GM21367 (cell line): ENCODE measurements at regions not wholly inside any gene's neighbourhood (a gene's known extent, or its start where the extent isn't known, plus 50 kb on each side); places are given as distances from the start of the nearest gene placed in this dataset.

ENCODE experiments used
- ATAC-seq: cut with Tn5 transposase; IDR thresholded peaks from one replicate; pipeline ENCODE4 v1.9.1; 2021; ENCODE audit not compliant: unreplicated experiment

DNA sequence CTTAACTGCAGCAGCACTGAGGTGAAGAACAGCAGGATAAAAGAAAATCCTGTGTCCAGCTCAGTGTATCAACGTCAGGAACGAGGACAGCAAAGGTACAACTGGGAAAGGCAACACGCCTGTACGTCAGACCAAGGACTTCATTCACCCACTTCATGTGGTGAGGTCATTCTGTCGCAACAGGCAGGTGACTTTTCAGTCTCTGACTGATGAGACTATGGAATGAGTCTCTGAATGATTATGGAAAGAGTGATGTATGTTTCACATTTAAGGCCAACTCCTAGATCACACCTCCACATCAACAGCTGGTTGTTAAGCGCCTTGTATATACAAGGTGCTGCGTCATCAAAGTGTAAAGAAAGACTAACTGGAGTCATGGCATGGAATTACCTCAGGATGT, 297.6 kb upstream of the SP8 start:
- no peak for ATAC-seq

DNA sequence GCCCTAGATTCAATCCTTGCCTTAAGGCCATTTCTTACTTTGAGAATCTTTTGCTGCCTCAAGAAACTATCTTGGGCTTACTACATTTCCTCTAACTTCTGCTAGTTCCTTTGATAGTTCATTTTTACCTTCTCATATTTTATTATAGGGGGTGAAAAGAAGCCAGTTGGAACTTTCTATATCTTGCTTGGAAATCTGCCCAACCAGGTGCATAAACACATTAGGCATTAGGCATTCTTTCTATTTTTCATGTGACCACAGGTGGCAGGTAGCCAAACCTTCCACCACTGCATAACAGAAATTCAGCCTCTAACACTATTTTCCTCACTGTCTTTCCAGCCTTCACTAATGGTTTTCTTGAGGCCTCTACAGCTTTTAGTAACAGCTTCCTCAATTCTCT, 300.0 kb upstream of the SP8 start:
- no peak for ATAC-seq

DNA sequence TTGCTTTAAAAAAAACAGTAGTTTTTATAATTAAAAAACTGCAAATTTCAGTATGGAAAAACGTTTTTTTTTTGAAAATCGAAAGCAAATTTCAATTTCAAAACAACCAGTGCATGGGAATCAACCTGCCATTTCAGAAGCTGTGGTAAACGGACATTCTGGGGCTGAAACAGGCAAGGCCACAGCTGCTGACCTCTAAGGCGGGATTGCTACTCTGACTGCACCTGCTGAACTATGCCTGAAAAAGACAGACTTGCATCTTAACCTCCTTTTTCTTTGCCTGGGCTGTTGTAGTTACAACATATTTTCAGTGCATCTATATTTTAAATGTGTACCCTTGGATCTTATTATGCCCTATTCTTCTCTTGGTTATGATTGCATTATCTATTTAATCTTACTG, 303.0 kb upstream of the SP8 start:
- ATAC-seq: no peak

DNA sequence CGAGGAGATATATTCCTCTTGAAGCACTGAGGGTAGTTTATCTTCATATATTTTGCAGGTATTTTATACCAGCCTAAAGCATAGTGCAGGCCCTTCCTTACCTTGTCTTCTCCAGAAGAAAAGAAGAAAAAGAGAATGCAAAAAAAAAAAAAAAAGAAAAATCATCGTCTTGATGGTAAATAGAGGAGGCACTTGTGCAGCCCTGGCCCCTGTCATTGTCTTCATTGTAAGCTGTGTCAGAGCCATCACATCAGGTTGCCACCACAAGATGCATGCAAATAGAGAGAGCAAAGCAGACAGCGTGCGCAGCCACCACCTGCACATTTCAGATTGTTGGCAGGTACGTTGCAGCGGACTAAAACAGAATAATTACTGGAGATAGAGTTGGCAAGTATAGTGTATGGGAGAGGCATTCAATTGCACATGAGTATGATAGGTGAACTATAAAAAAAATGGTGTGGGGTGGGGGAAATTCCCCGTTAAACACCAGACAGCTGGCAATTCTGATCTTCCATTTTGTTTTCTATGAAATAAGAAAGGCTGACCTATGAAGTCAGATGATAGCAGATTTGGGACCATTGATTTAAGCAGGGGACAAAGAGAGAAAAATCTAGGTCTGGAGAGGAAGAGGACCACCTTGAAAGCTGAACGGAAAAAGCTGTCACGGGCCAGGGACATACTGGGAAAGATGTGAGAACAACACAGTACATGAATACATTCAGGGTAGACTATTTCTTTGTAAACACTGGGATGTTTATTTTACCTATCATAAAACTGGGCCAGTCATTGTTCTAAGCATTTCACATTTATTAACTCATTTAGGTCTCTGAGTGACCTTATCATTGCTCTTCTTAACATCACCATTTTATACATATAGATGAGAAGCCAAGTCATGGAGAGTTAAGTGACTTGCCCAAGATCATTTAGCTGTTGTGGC, 306.3 kb upstream of the SP8 start:
- ATAC-seq: no peak

DNA sequence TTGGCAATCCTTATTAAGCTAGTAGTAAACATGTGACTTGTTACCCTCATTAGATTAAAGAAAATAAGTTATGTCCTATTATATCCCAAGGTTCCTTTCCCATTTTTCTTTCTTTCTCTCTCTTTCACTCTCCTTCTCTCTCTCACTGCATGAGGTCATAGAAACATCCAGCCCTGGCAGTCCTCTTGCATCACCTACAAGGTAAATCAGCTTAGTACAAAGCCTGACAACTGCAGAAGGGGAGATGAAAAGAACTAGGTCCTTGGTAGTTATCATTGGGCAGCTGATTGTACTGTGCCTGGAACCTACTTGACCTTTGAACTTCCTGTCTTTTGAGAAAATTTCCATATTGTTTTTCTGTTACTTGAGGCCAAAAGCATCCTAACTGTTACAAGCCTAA, 307.9 kb upstream of the SP8 start:
- no peak for ATAC-seq

DNA sequence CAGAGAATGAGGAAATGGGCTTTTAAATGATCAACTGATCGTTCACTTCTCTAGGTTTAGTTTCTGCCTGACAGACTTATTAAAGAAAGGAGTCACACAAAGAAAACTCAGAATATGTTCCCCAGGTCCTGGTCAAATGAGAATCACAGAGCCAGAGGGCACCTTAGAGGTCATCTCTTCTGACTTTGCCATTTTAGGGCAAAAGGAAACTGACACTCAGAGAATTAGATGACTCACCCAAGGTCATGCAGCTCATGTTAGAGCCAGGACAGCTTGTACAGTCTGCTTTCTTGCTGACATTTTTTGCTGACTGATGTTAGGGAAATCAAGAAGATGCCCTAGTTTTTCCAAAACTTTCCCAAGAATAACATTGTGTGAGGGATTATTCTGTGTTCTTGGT, 312.7 kb upstream of the SP8 start:
- no peak for ATAC-seq

DNA sequence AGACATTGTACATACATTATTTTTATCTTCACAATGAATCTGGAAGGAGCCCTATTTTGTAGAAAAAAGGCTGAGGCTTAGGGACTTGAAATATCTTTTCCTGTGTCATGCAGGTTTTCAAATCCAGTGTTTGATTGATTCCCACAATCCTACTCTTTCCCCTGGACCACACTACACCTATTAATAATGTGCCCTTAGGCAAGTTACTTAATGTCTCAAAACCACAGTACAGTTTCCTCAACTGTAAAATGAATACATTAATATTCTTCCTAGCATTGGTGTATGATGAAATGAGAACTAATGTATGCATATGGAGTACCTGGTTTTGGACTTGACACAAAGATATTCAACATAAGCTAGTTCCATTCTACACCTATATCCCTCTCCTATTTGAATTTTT, 313.3 kb upstream of the SP8 start:
- no peak for ATAC-seq

DNA sequence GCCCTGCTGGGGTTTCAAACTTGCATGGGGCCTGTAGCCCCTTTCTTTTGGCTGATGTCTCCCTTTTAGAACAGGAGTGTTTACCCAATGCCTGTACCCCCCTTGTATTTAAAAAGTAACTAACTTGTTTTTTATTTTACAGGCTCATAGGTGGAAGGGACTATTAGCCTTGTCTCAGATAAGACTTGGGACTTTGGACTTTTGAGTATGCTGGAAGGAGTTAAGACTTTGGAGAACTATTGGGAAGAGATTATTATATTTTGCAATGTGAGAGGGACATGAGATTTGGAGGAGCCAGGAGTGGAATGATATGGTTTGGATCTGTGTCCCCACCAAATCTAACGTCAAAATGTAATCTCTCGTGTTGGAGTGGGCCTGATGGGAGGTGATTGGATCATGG, 314.9 kb upstream of the SP8 start:
- no peak for ATAC-seq

DNA sequence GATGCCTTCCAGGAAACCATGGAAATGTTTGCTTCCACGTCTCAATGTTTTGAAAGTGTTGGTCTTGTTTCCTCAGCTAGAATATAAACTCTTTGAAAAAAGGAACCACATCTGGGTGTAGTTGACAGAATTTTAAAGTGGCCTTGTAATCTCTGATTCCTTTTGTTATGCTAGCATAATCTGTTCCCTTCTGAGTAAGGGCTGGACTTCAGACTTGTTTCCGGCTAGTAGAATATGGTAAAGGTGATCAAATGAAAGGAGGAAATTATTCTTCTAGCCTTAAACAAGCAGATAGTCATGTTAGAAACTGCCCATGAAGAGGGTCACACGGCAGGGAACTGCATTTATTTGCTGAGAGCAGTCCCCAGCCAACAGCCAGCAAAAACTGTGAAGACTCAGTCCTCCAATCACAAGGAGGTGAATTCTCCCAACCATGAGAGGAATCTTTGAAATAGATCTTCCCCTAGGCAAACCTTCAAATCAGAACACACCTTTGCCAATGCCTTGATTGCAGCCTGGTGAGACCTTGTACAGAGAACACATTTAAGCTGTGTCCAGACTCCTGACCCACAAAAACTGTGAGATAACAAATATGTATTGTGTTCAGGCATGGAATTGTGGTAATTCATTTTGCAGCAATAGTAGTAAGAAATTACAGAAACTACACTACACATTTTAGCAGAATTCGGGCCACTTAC, 316.9 kb upstream of the SP8 start:
- no peak for ATAC-seq

DNA sequence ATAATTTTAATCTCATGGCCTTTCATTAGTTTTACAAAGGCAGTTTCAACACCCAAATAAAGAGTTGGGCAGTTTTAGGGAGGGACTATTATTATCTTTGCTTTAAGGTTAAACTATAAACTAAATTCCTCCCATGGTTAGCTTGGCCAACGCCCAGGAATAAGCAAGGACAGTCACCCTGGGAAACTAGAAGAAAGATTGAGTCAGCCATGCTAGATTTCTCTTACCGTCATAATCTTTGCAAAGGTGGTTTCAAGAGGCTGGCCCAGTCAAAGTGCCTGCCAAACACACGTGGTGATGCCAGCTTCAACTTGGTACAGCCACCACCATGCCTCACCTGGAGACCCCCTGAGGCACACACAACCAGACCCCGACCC, 317.4 kb upstream of the SP8 start:
- ATAC-seq: no peak

DNA sequence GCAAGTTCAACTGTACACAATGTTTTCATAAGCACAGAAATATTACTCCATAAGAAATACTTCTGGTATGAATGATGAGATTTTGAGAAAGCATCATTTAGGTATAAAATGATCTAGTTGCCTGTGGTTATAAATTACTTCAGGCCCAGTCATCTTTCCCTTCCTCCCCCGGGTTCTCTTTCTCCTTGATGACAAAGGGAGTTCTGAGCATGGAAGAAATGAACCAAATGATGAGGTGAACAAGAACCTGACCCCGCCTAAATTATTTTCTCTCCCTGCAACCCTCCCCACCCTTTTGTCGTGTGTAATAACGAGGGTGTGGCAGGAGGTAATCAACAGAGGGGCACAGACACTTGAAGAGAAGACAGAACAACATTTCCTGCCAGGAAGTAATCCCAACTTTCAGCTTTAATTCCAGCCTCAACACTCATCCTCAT, 319.6 kb upstream of the SP8 start:
- no peak for ATAC-seq

DNA sequence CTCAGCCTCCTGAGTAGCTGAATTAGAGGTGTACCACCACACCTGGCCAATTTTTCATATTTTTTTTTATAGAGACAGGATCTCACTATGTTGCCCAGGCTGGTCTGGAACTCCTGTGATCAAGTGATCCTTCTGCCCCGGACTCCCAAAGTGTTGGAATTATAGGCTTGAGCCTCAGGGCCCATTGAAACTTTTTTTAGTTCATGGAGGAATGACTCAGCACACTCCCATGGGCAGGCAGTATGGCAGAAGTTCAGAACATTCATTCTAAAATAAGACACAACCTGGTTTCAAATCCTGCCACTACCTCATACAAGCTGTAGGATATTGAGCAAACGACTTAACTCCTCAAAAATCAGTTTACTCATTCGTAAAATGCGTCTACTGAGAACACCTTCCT, 320.4 kb upstream of the SP8 start:
- ATAC-seq: no peak

DNA sequence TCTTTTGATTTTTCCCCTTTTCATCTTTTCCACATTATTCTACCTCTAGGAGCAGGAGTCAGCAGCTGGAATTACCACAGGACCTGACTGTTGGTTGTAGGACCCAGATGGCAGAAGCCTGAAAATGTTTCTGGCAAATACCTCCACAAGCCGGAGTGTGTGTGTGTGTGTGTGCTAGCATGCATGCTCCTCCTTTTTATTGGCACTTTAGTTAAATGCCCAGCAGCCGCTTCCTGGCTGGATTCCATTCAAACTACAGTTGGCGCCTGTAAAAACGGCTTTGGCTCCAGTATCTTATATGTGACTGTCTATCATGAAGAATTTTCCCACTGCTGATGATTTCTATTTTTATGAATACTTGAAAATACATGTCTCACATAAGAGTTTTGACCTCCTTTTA, 319.7 kb upstream of the SP4 start:
- no peak for ATAC-seq

DNA sequence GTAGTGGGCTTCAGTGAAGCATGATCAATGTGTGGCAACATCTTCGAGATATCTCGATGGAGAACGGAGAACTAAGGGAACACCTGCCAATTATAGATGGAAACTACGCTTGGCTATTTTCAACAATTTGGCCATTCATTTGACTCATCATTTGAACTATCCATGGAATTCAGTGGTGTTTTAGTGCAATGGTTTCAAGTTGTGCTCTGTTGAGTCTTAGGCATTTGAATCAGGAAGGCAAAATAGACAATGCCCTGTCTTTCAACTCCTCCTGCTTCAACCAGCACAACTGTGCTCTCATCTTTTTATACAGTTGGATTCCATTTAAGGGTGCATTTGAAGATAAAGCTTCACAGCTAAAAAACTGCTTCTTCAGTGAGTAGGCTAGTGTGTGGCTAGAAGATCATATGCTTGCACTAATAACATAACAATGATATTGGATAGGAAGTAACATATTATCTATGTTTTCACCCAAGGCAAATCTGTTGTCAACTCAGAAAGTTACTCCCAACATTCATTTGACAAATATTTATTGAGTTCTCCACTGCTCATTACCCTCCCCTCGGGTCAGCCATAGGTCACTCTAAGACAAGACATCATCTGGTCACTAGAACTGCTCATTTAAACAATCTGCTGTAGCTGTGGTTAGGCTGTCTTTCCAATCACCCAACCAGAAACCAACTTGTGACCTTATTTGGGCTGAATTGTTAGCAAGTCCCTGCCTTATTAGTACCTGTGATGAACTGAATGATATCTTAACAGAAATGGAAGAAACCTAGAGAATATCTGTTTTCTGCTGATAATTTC, 314.1 kb upstream of the SP4 start:
- ATAC-seq: no peak

DNA sequence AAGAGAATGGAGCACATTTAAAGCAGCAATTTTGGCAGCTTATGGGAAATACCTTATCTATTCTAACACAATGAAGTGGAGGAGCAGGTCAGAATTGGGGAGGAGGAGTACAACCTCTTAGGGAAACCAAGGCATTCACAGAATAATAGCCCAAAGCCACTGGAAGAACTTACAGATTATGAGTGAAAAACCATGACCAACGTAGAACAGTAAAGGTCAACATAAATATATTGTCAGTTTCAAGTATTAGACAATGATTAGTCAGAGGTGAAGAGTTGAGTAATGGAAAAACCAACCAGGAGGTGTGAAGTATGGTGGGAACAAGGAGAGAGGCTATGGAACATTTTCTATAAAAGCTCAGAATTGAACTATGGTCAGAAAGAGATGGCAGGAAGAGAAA, 304.3 kb upstream of the SP4 start:
- no peak for ATAC-seq

DNA sequence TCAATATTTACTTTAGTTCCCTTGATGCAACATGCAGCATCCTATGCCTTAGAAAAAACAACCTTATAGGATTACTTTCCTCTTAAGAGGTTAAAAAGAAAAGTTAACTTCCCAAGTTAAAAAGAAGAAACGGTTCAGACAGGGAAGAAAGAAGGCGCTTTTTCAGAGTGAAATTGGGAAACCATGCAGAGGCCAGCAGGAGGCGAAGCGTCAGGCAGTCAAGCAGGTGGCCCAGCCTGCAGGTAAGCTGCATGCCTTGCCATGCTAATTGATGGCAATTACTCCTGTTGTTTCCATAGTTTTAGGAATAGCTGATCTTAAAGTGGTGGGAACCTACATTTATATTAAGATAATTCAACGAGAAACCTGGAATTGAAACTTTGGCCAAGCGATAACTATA, 302.6 kb upstream of the SP4 start:
- no peak for ATAC-seq

DNA sequence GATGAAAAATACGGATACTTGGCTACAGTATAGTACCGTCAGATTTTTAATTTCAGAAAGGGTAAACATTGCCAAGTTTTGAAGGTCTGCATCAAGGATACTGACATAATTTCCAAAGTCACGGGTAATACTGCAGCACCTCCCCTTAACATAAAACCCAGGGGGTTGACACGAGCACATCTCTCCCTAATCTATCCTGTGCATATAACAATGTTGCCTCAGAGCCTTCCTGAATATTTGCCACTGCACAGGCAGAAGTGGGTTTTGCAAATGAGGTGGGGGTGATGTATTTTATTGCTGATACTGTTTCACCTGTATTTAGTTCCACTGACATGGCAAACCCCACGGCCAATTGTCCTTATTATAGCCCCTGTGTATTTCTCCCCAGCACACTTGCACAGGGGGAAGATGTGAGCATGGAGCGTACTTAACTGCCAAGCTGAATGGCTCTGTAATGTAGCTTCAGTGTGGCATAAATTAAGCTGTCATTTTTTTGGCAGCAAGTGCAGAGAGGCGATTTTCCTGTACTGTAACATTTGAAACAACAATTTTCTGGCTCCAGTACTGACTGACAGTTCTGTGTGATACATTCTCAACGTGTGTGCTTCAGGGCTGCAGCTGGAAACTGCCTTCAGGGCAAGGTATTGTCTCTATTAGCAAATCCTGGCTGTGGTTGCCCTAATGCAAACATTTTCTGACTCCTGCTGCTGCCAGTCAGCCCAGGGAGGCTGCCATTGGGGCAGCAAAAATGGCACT, 299.6 kb upstream of the SP4 start:
- no peak for ATAC-seq

DNA sequence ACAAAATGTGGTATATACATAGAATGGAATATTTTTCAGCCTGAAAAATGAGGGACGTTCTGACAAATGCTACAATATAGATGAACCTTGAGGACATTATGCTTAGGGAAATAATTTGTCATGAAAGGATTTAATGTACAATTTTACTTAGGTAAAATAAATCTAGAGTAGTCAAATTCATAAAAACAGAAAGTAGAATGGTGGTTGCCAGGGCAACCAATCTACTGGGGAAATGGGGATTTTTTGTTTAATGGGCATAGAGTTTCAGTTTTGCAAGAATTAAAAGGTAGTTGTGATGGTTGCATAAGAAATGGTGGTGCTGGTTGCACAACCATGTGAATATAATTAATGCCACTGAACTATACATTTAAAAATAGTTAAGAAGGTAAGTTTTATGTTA, 296.0 kb upstream of the SP4 start:
- no peak for ATAC-seq

DNA sequence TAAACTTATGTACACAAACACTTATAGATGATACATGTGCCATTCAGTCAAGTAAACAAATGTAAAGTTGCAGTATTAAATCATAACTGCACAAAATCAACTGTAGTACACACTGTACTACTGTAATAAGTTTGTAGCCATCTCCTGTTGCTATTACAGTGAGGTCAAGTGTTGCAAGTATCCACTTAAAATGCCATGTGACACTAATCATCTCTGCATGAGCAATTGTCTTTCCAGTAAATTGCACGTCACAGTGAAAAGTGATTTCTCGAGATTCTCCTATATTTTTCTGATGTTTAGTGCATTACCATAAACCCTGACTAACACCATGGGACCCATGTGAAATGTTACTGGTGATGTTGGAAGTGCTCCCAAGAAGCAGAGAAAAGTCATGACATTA, 293.3 kb upstream of the SP4 start:
- ATAC-seq: no peak

DNA sequence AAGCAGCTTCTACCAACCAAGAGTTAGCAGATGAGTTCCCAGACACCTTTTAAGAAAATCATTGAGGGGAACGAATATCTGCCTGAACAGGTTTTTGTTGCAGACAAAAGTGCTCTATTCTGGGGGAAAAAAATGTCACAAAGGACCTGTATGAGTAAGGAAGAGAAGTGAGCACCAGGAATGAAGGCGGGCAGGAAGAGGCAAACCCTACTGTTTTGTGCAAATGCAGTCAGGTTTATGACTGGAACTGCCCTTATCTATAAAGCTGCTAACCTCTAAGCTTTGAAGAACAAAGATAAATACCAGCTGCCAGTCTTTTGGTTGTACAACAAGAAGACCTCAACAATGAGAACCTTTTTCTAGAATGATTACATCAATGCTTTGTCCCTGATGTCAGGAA, 292.4 kb upstream of the SP4 start:
- no peak for ATAC-seq

DNA sequence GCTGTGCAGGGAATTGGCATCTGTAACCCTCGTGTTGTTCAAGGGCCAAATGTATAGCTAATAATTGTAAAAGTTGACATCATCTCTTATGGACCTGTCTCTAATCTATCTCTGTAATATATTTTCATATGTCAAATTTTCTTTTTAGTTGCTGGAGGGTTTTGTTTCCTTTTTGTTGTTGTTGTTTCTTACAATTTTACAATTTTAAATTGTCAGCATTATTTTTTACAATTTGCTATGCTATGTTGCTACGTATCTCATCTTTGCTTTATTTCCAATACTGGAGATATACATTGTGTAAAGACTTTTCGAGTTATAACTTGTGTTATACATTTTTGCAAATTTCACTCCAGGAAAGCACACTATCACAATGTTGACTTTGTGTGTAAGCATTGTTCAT, 290.2 kb upstream of the SP4 start:
- ATAC-seq: no peak
